A549 (cell line): ENCODE measurements at regions not wholly inside any gene's neighbourhood (a gene's known extent, or its start where the extent isn't known, plus 50 kb on each side); places are given as distances from the start of the nearest gene placed in this dataset.

Experiments used
- MYC ChIP-seq: IDR thresholded peaks from 2 replicates; pipeline ENCODE4 v1.6.1; 2012; ENCODE audit warnings: mild to moderate bottlenecking, inconsistent platforms, low read length, improper control_type of control experiment, borderline replicate concordance
- NPAS2 ChIP-seq: fragments of 250-450 bp; sonication (Bioruptor Pico); IDR thresholded peaks from 2 replicates; pipeline ENCODE4 v1.8.0; 2022; ENCODE audit warnings: mild to moderate bottlenecking, moderate library complexity, borderline replicate concordance

GRCh38 chr17:51541215-51541614 is 280.9 kb downstream of the UTP18 start:
- TF ChIP-seq MYC = no peak
- TF ChIP-seq NPAS2 (CRISPR knock-in tag) = no peak
